ENCODE measurements at regions not wholly inside any gene's neighbourhood (a gene's known extent, or its start where the extent isn't known, plus 50 kb on each side); places are given as distances from the start of the nearest gene placed in this dataset.

DNA sequence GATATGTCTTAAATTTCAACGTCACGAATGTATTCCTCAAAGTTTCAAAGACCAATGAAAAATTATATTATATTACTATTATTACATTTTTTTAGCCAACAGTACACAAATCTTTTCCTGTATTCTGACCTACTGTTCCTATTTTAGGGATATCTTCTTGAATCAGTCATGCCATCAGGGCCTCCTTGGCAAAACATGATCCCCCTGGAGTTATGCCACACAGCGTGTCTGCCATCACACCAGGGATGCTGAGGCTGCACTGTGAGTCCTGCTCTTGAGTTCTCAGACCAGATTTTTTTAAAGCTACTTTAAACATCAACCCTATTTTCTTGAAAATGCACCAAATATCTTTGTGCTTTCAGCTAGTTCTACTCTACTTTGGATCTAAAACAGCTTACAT, 425.9 kb upstream of the ZNF385D start:
- Histone ChIP-seq H2AK5ac (ENCODE audit: low read depth, low read length) (no peak overlapping the region), H3K9me3 (ENCODE audit: insufficient read depth in 2 of 2, low read depth in 1 of 2, low read length in 1 of 2) (no peaks in the 10 kb centered on the region), H2BK120ac (replicated peaks; ENCODE audit: low read depth, low read length) (no peak overlapping the region), H4K20me1 (replicated peaks in 1 of 2; ENCODE audit: control insufficient read depth in 1 of 2, insufficient read depth in 2 of 2, low read length in 2 of 2) (no peaks in the 10 kb centered on the region), H2BK5ac (ENCODE audit: low read depth, low read length) (no peak overlapping the region), H3K18ac (ENCODE audit: extremely low read depth, low read length) (no peak overlapping the region), H3K23me2 (ENCODE audit: low read depth, low read length) (no peaks in the 10 kb centered on the region), H3K4me2 (ENCODE audit: insufficient read depth in 1 of 2, low read depth in 2 of 2, low read length in 2 of 2) (no peak overlapping the region), H3K79me2 (ENCODE audit: control insufficient read depth in 1 of 2, insufficient read depth in 2 of 2, low read length in 2 of 2) (no peaks in the 10 kb centered on the region), H3K4ac (replicated peaks; ENCODE audit: insufficient read length, low read depth, low read length) (no peak overlapping the region), H2AFZ (ENCODE audit: low read length) (no peak overlapping the region), H4K8ac (ENCODE audit: extremely low read depth, insufficient read depth, low read length) (no peak overlapping the region), H3K4me1 (replicated peaks in 1 of 4; ENCODE audit: control insufficient read depth in 3 of 4, insufficient read depth in 4 of 4, low read length in 3 of 4) (no peaks in the 10 kb centered on the region), H3K27me3 (replicated peaks in 1 of 4; ENCODE audit: control insufficient read depth in 3 of 4, extremely low read depth in 1 of 4, insufficient read depth in 3 of 4, low read length in 3 of 4) (no peaks in the 10 kb centered on the region), H2BK12ac (ENCODE audit: low read depth, low read length) (no peak overlapping the region), H3K9ac (replicated peaks in 1 of 4; ENCODE audit: extremely low read depth in 1 of 4, low read depth in 3 of 4, low read length in 3 of 4) (no peak overlapping the region), H2BK15ac (ENCODE audit: low read length) (no peak overlapping the region), H4K91ac (replicated peaks; ENCODE audit: insufficient read length, low read length) (no peak overlapping the region), H4K5ac (ENCODE audit: insufficient read length, low read depth, low read length) (no peak overlapping the region), H3K14ac (ENCODE audit: insufficient read length) (no peak overlapping the region), H2BK20ac (ENCODE audit: low read length) (no peak overlapping the region), H3K79me1 (ENCODE audit: low read depth, low read length) (no peaks in the 10 kb centered on the region), H3K56ac (replicated peaks; ENCODE audit: insufficient read length, low read depth, low read length) (no peak overlapping the region), H3K23ac (ENCODE audit: insufficient read length) (no peak overlapping the region), H3K4me3 (ENCODE audit: extremely low read depth in 1 of 4, insufficient read depth in 2 of 4, low read depth in 3 of 4, low read length in 4 of 4) (no peak overlapping the region), H3K36me3 (ENCODE audit: control insufficient read depth in 2 of 4, insufficient read depth in 4 of 4, low read length in 3 of 4) (no peaks in the 10 kb centered on the region), H3K27ac (ENCODE audit: low read depth, low read length) (no peak overlapping the region)
- 90% methylated on average over 3 of the region's 3 CpGs; no CpG with 5 or more reads in 1 of the 2 experiments for WGBS, 2 experiments (ENCODE audit: extremely low coverage in 1 of 2, insufficient coverage in 1 of 2, insufficient read length in 1 of 2, insufficient replicate concordance in 2 of 2, low coverage in 1 of 2, low lambda C conversion rate in 2 of 2, missing lambda C conversion rate in 1 of 2)
- ChIA-PET CTCF (ENCODE audit: partially characterized antibody) (no interaction called here), POLR2A (ENCODE audit: partially characterized antibody) (no interaction called here)
- no peak for FAIRE-seq
- no peak for DNase-seq (ENCODE audit: low read depth in 1 of 2, low spot score in 2 of 2)
- TF ChIP-seq SAP30 (IDR thresholded peaks at IDR 0.05; ENCODE audit: insufficient read depth, insufficient replicate concordance, low read length) (no peak), RBBP5 (IDR thresholded peaks at IDR 0.05; ENCODE audit: borderline replicate concordance, low read depth, low read length) (no peak), POU5F1 (IDR thresholded peaks at IDR 0.05; ENCODE audit: low read depth, low read length) (no peak), NANOG (IDR thresholded peaks at IDR 0.05; ENCODE audit: insufficient read depth, low read depth, low read length, poor library complexity, severe bottlenecking) (no peak), MAFK (IDR thresholded peaks at IDR 0.05; ENCODE audit: low read depth, low read length) (no peak)
- TF ChIP-seq, protein P1, sequence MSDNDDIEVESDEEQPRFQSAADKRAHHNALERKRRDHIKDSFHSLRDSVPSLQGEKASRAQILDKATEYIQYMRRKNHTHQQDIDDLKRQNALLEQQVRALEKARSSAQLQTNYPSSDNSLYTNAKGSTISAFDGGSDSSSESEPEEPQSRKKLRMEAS (IDR thresholded peaks at IDR 0.05) = no peak

Measured in H1 (cell line).